ENCODE measurements at regions not wholly inside any gene's neighbourhood (a gene's known extent, or its start where the extent isn't known, plus 50 kb on each side); places are given as distances from the start of the nearest gene placed in this dataset.

GRCh38 chr7:16061630-16062029 is 359.7 kb downstream of the CRPPA start:
- no peak overlapping the region for H3K4me3 Mint-ChIP-seq
- no peak for DNase-seq (ENCODE audit: low spot score)
- H3K36me3 Mint-ChIP-seq (ENCODE audit: low read depth): no peaks in the 10 kb centered on the region
- H3K27me3 Mint-ChIP-seq (ENCODE audit: insufficient read depth): no peaks in the 10 kb centered on the region
- intact Hi-C loops (cut with micrococcal nuclease): no loop called here
- H3K4me1 Mint-ChIP-seq (ENCODE audit: low read depth): no peaks in the 10 kb centered on the region
- no peak overlapping the region for H3K27ac Mint-ChIP-seq
- no peaks in the 10 kb centered on the region for H3K9me3 Mint-ChIP-seq

GRCh38 chr7:16061011-16061410 is 360.3 kb downstream of the CRPPA start:
- intact Hi-C loops (cut with micrococcal nuclease): no loop called here
- H3K4me3 Mint-ChIP-seq: no peak overlapping the region
- no peaks in the 10 kb centered on the region for H3K9me3 Mint-ChIP-seq
- H3K27me3 Mint-ChIP-seq (ENCODE audit: insufficient read depth): no peaks in the 10 kb centered on the region
- no peaks in the 10 kb centered on the region for H3K4me1 Mint-ChIP-seq (ENCODE audit: low read depth)
- no peaks in the 10 kb centered on the region for H3K36me3 Mint-ChIP-seq (ENCODE audit: low read depth)
- no peak for DNase-seq (ENCODE audit: low spot score)
- no peak overlapping the region for H3K27ac Mint-ChIP-seq

GRCh38 chr7:16060502-16060901 is 360.8 kb downstream of the CRPPA start:
- Mint-ChIP-seq H3K27me3 (ENCODE audit: insufficient read depth) (no peaks in the 10 kb centered on the region), H3K36me3 (ENCODE audit: low read depth) (no peaks in the 10 kb centered on the region), H3K4me1 (ENCODE audit: low read depth) (no peaks in the 10 kb centered on the region), H3K9me3 (no peaks in the 10 kb centered on the region), H3K27ac (no peak overlapping the region), H3K4me3 (no peak overlapping the region)
- intact Hi-C loops (cut with micrococcal nuclease): no loop called here
- DNase-seq (ENCODE audit: low spot score): no peak

GRCh38 chr7:16055263-16055976 is 365.9 kb downstream of the CRPPA start:
- Mint-ChIP-seq H3K27me3 (ENCODE audit: insufficient read depth) (no peaks in the 10 kb centered on the region), H3K9me3 (no peaks in the 10 kb centered on the region), H3K27ac (no peak overlapping the region), H3K4me3 (no peak overlapping the region), H3K4me1 (ENCODE audit: low read depth) (no peaks in the 10 kb centered on the region), H3K36me3 (ENCODE audit: low read depth) (no peaks in the 10 kb centered on the region)
- DNase-seq (ENCODE audit: low spot score): no peak
- intact Hi-C loops (cut with micrococcal nuclease): no loop called here

- Mint-ChIP-seq H3K27me3 (ENCODE audit: insufficient read depth) (no peaks in the 10 kb centered on the region), H3K4me1 (ENCODE audit: low read depth) (no peaks in the 10 kb centered on the region), H3K27ac (no peak overlapping the region), H3K36me3 (ENCODE audit: low read depth) (no peaks in the 10 kb centered on the region), H3K9me3 (no peaks in the 10 kb centered on the region), H3K4me3 (no peak overlapping the region)
- intact Hi-C loops (cut with micrococcal nuclease): no loop called here
- no peak for DNase-seq (ENCODE audit: low spot score)
These were observed 365.2 kb upstream of the MEOX2 start for GRCh38 chr7:16051561-16052255.

- intact Hi-C loops (cut with micrococcal nuclease): no loop called here
- no peaks in the 10 kb centered on the region for H3K9me3 Mint-ChIP-seq
- no peak overlapping the region for H3K27ac Mint-ChIP-seq
- no peaks in the 10 kb centered on the region for H3K27me3 Mint-ChIP-seq (ENCODE audit: insufficient read depth)
- no peaks in the 10 kb centered on the region for H3K36me3 Mint-ChIP-seq (ENCODE audit: low read depth)
- no peak for DNase-seq (ENCODE audit: low spot score)
- H3K4me1 Mint-ChIP-seq (ENCODE audit: low read depth): no peaks in the 10 kb centered on the region
- H3K4me3 Mint-ChIP-seq: no peak overlapping the region
These were observed 359.6 kb upstream of the MEOX2 start for GRCh38 chr7:16046041-16046440.

GRCh38 chr7:16045296-16045695 is 358.8 kb upstream of the MEOX2 start:
- no peak overlapping the region for H3K4me3 Mint-ChIP-seq
- H3K27me3 Mint-ChIP-seq (ENCODE audit: insufficient read depth): no peaks in the 10 kb centered on the region
- H3K36me3 Mint-ChIP-seq (ENCODE audit: low read depth): no peaks in the 10 kb centered on the region
- no peaks in the 10 kb centered on the region for H3K4me1 Mint-ChIP-seq (ENCODE audit: low read depth)
- no peaks in the 10 kb centered on the region for H3K9me3 Mint-ChIP-seq
- H3K27ac Mint-ChIP-seq: no peak overlapping the region
- DNase-seq (ENCODE audit: low spot score): no peak
- intact Hi-C loops (cut with micrococcal nuclease): no loop called here

- no peaks in the 10 kb centered on the region for H3K27me3 Mint-ChIP-seq (ENCODE audit: insufficient read depth)
- H3K4me3 Mint-ChIP-seq: no peak overlapping the region
- no peak for DNase-seq (ENCODE audit: low spot score)
- no peak overlapping the region for H3K27ac Mint-ChIP-seq
- no peaks in the 10 kb centered on the region for H3K36me3 Mint-ChIP-seq (ENCODE audit: low read depth)
- H3K9me3 Mint-ChIP-seq: no peaks in the 10 kb centered on the region
- intact Hi-C loops (cut with micrococcal nuclease): no loop called here
- no peaks in the 10 kb centered on the region for H3K4me1 Mint-ChIP-seq (ENCODE audit: low read depth)
These were observed 358.2 kb upstream of the MEOX2 start for GRCh38 chr7:16044645-16045044.

- no peak for DNase-seq (ENCODE audit: low spot score)
- Mint-ChIP-seq H3K27me3 (ENCODE audit: insufficient read depth) (no peaks in the 10 kb centered on the region), H3K36me3 (ENCODE audit: low read depth) (no peaks in the 10 kb centered on the region), H3K27ac (no peak overlapping the region), H3K4me3 (no peak overlapping the region), H3K9me3 (no peaks in the 10 kb centered on the region), H3K4me1 (ENCODE audit: low read depth) (no peaks in the 10 kb centered on the region)
- intact Hi-C loops (cut with micrococcal nuclease): no loop called here
These were observed 353.9 kb upstream of the MEOX2 start for GRCh38 chr7:16040346-16040745.

GRCh38 chr7:16038906-16039305 is 352.4 kb upstream of the MEOX2 start:
- DNase-seq (ENCODE audit: low spot score): no peak
- Mint-ChIP-seq H3K4me3 (no peak overlapping the region), H3K9me3 (no peaks in the 10 kb centered on the region), H3K27ac (no peak overlapping the region), H3K27me3 (ENCODE audit: insufficient read depth) (no peaks in the 10 kb centered on the region), H3K4me1 (ENCODE audit: low read depth) (no peaks in the 10 kb centered on the region), H3K36me3 (ENCODE audit: low read depth) (no peaks in the 10 kb centered on the region)
- intact Hi-C loops (cut with micrococcal nuclease): no loop called here

- Mint-ChIP-seq H3K4me3 (no peak overlapping the region), H3K36me3 (ENCODE audit: low read depth) (no peaks in the 10 kb centered on the region), H3K27me3 (ENCODE audit: insufficient read depth) (no peaks in the 10 kb centered on the region)
These were observed 348.9 kb upstream of the MEOX2 start for GRCh38 chr7:16035392-16035791.

GRCh38 chr7:16034866-16035265 is 348.4 kb upstream of the MEOX2 start:
- intact Hi-C loops (cut with micrococcal nuclease): no loop called here
- no peaks in the 10 kb centered on the region for H3K4me1 Mint-ChIP-seq (ENCODE audit: low read depth)
- H3K9me3 Mint-ChIP-seq: no peaks in the 10 kb centered on the region
- no peak for DNase-seq (ENCODE audit: low spot score)
- no peaks in the 10 kb centered on the region for H3K36me3 Mint-ChIP-seq (ENCODE audit: low read depth)
- no peak overlapping the region for H3K27ac Mint-ChIP-seq
- H3K27me3 Mint-ChIP-seq (ENCODE audit: insufficient read depth): no peaks in the 10 kb centered on the region
- no peak overlapping the region for H3K4me3 Mint-ChIP-seq

More at GRCh38 chr7:16035392-16035791, 348.9 kb upstream of the MEOX2 start:
- Mint-ChIP-seq H3K4me1 (ENCODE audit: low read depth) (no peaks in the 10 kb centered on the region), H3K27ac (no peak overlapping the region), H3K9me3 (no peaks in the 10 kb centered on the region)
- no peak for DNase-seq (ENCODE audit: low spot score)
- intact Hi-C loops (cut with micrococcal nuclease): no loop called here

GRCh38 chr7:16034353-16034752 is 347.9 kb upstream of the MEOX2 start:
- Mint-ChIP-seq H3K27ac (no peak overlapping the region), H3K4me1 (ENCODE audit: low read depth) (no peaks in the 10 kb centered on the region), H3K9me3 (no peaks in the 10 kb centered on the region), H3K4me3 (no peak overlapping the region), H3K27me3 (ENCODE audit: insufficient read depth) (no peaks in the 10 kb centered on the region), H3K36me3 (ENCODE audit: low read depth) (no peaks in the 10 kb centered on the region)
- no peak for DNase-seq (ENCODE audit: low spot score)
- intact Hi-C loops (cut with micrococcal nuclease): no loop called here
